HEK293T (cell line): ENCODE measurements at regions not wholly inside any gene's neighbourhood (a gene's known extent, or its start where the extent isn't known, plus 50 kb on each side); places are given as distances from the start of the nearest gene placed in this dataset.

Experiments used
- CTCF ChIA-PET: fragments of 350-600 bp; formaldehyde crosslinking; extraction: SDS; loops from one replicate; lab custom pipeline; 2021; ENCODE audit warnings: antibody characterized with exemption, inconsistent platforms; lab: Yijun Ruan, JAX
- POLR2A ChIA-PET: fragments of 350-600 bp; formaldehyde crosslinking; extraction: SDS; loops from one replicate; lab custom pipeline; 2020; ENCODE audit warnings: antibody characterized with exemption, inconsistent platforms; lab: Yijun Ruan, JAX
- DNase-seq: peaks from one replicate; pipeline ENCODE4 v3.0.0; 2012; ENCODE audit warnings: mixed read lengths; ENCODE audit errors: extremely low spot score
- ARNT ChIP-seq: fragments of 450-650 bp; IDR thresholded peaks from 2 replicates; pipeline ENCODE4 v1.6.1; 2017; ENCODE audit warnings: mild to moderate bottlenecking
- BHLHE40 ChIP-seq: fragments of 450-650 bp; IDR thresholded peaks from 2 replicates; pipeline ENCODE4 v1.6.1; 2016; ENCODE audit warnings: mild to moderate bottlenecking, moderate library complexity, borderline replicate concordance
- CTBP1 ChIP-seq: fragments of 450-650 bp; IDR thresholded peaks from 2 replicates; pipeline ENCODE4 v1.6.1; 2016; ENCODE audit warnings: borderline replicate concordance
- ELF4 ChIP-seq: fragments of 450-650 bp; IDR thresholded peaks from 2 replicates; pipeline ENCODE4 v1.6.1; 2017; ENCODE audit warnings: antibody characterized with exemption
- FOXA1 ChIP-seq: fragments of 450-650 bp; IDR thresholded peaks from 2 replicates; pipeline ENCODE4 v1.6.1; 2016; ENCODE audit warnings: mild to moderate bottlenecking
- FOXK2 ChIP-seq: fragments of 450-650 bp; IDR thresholded peaks from 2 replicates; pipeline ENCODE4 v1.6.1; 2016; ENCODE audit warnings: mild to moderate bottlenecking
- FOXM1 ChIP-seq: fragments of 450-650 bp; IDR thresholded peaks from 2 replicates; pipeline ENCODE4 v1.6.1; 2017; ENCODE audit warnings: mild to moderate bottlenecking, borderline replicate concordance
- HDGF ChIP-seq: fragments of 450-650 bp; IDR thresholded peaks from 2 replicates; pipeline ENCODE4 v1.6.1; 2017; ENCODE audit warnings: antibody characterized with exemption, borderline replicate concordance
- L3MBTL2 ChIP-seq: fragments of 450-650 bp; conservative IDR thresholded peaks from 2 replicates; pipeline ENCODE4 v1.6.1; 2016; ENCODE audit warnings: mild to moderate bottlenecking
- LEF1 ChIP-seq: fragments of 450-650 bp; IDR thresholded peaks from 2 replicates; pipeline ENCODE4 v1.6.1; 2017; ENCODE audit warnings: mild to moderate bottlenecking, borderline replicate concordance
- NFRKB ChIP-seq: fragments of 450-650 bp; IDR thresholded peaks from 2 replicates; pipeline ENCODE4 v1.6.1; 2016; ENCODE audit warnings: mild to moderate bottlenecking, moderate library complexity
- PKNOX1 ChIP-seq: fragments of 450-650 bp; IDR thresholded peaks from 2 replicates; pipeline ENCODE4 v1.6.1; 2016
- SP1 ChIP-seq: fragments of 450-650 bp; IDR thresholded peaks from 2 replicates; pipeline ENCODE4 v1.6.1; 2017
- SUZ12 ChIP-seq: fragments of 450-650 bp; IDR thresholded peaks from 2 replicates; pipeline ENCODE4 v1.6.1; 2016; ENCODE audit warnings: mild to moderate bottlenecking
- TARDBP ChIP-seq: fragments of 450-650 bp; IDR thresholded peaks from 2 replicates; pipeline ENCODE4 v1.6.1; 2016
- ZNF384 ChIP-seq: fragments of 450-650 bp; IDR thresholded peaks from 2 replicates; pipeline ENCODE4 v1.6.1; 2016

DNA sequence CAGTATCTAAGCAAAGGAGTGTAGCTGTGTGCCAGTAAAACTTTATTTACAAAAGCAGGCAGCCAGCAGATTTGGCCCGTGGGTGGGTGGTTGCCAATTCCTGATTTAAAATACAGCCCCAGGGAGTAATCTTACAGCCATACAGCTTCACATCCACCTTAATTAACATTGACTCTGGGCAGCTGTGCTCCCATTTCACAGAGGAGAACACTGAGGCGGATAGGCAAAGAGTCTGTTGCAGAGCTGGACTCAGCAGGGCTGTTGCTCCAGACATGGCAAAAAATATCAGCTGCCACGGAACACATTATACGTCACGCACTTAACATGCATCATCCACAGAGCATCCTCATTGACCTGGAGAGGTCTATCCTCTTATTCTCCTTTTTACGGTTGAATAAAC is 289.9 kb downstream of the DHX35 start:
- no peak for DNase-seq
- TF ChIP-seq FOXK2 = no peak
- no peak for TF ChIP-seq FOXA1
- TF ChIP-seq BHLHE40 = no peak
- TF ChIP-seq FOXM1 = no peak
- no peak for TF ChIP-seq NFRKB
- no peak for TF ChIP-seq HDGF
- CTCF ChIA-PET = no interaction called here
- POLR2A ChIA-PET = no interaction called here

GRCh38 chr20:39249798-39250197 is 287.7 kb downstream of the DHX35 start:
- ChIA-PET CTCF (no interaction called here), POLR2A (no interaction called here)
- no peak for DNase-seq
- TF ChIP-seq SUZ12 = no peak
- TF ChIP-seq FOXK2 = no peak
- no peak for TF ChIP-seq TARDBP
- TF ChIP-seq HDGF = no peak
- TF ChIP-seq LEF1 = no peak
- TF ChIP-seq ELF4 = no peak
- TF ChIP-seq SP1 = no peak

DNA sequence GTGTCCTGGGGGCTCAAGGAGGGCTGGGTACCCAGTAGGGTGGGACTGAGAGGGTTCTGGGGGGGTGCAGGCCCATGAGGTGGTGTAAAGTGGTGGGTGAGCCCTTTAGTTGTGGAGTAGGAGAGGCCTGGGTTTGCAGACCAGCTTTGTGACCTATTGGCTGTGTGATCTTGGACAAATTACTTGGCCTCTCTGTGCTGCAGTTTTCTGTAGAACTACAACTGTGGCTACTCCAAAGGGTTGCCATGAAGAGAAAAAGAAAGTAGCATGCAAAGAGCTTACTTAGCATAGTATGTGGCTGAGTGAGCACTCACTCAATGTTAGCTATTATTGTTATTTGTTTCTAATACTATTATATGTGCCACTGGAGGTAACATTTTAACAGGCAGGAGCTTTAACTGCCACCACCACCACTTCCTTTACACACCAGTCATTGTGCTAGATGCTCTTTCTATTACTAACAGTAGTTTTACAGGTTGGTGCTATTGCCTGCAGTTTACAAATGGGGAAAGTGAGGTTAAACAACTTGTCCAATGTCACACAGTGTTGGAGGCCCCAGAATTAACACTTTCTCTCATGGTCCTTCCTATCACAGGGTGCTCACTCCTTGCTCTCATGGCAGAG is 286.8 kb downstream of the DHX35 start:
- no peak for DNase-seq
- CTCF ChIA-PET = interaction anchor here (0.6 to 0.7 kb wide), 2 partner anchors 11 to 17 kb away, joined by 3 to 4 read pairs; no protein-coding TSS in a partner anchor
- POLR2A ChIA-PET = no interaction called here
- TF ChIP-seq ARNT = no peak

DNA sequence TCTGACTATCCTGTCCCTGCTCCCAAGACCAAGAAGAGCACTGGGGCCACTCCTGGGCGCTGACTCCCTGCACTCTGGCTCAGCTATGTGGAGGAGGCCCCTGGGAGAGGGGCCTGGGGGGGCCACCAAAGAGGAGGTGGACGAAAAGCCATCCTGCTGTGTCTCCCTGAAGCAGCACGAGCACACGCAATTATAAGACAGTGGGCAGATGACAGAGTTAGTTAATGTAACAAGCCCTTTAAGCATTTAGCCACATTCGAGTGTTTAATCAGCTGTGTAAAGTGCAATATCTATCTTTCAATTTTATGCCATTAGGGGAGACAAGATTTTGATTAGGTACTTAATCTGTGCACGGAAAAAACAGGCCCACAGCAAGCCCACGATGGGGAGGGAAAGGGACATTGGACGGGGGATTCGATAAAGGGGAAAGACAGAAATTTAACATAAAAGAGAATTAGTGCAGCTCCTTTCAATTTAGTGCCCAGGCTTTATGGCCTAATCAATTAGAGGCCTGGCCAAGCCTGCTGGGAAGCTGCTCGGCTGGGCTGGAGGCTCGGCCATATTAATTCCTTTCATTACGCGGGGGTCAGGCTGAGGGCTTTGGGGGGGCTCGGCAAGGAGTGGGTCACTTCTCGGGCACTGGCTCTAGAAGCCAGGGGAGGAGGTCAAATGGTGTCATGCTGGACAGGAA is 286.2 kb downstream of the DHX35 start:
- ChIA-PET POLR2A (no interaction called here), CTCF (interaction anchor here (0.7 kb wide), 1 partner anchor 18 kb away, joined by 4 read pairs; no protein-coding TSS in a partner anchor)
- TF ChIP-seq ZNF384 (no peak), PKNOX1 (no peak), CTBP1 (no peak), LEF1 (no peak), FOXK2 (no peak), FOXA1 (no peak), HDGF (no peak), SP1 (no peak), ARNT (no peak), FOXM1 (no peak), BHLHE40 (no peak)
- no peak for DNase-seq

DNA sequence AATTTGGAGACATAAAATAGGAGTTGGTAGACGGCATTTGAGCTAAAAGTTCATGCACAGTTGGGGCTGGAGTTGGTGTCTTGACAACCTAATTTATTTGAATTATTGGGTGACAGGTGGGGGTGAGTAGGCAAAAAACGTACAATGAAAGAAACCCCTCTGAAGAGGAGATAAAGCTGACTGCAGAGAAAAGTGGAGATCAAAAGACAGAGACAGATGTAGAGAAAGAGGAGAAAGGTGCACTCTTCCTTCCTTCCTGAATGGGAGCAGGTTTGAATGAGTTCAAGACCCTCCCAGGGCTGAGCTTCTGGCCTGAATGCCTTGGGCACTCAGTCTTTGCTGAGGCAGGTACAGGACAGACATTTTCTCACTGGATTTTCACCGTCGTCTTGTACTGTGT is 284.3 kb downstream of the DHX35 start:
- ChIA-PET POLR2A (interaction anchor here (1.0 kb wide), 1 partner anchor 10 kb away, joined by 3 read pairs; no protein-coding TSS in a partner anchor), CTCF (no interaction called here)
- TF ChIP-seq FOXK2 = no peak
- no peak for TF ChIP-seq PKNOX1
- TF ChIP-seq BHLHE40 = no peak
- TF ChIP-seq LEF1 = no peak
- TF ChIP-seq SUZ12 = no peak
- TF ChIP-seq ELF4 = no peak
- TF ChIP-seq ARNT = no peak
- no peak for TF ChIP-seq NFRKB
- no peak for TF ChIP-seq FOXM1
- no peak for TF ChIP-seq ZNF384
- TF ChIP-seq SP1 = no peak
- TF ChIP-seq FOXA1 = no peak
- no peak for DNase-seq

DNA sequence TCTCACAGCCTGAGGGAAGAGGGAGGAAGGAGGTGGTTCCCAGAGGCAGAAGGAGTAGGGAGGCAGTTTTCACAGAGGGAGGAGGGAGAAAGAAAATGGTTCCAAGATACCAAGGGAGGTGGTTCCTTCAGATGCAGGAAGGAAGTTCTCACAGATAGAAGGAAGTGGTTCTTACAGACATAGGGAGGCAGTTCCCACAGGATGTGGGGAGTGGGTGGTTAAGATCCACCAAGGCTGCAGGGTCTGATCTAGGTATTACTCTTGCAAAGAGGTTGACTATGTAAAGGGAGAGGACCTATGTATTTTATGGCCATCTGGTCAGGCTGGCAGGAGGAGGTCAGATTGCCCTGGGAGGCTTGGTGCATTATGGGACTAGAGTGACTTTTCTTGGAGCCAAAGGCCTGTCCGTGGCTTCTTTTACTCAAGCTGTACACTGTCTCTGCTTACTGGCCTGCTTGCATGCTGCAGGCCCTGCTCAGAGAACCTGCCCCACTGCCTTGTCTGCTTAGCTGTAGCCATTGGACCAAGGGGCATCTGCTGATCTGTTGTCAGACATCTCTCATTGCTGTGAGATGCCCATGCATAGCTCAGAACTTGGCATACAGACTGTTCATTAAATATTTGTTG is 283.7 kb downstream of the DHX35 start:
- ChIA-PET CTCF (no interaction called here), POLR2A (no interaction called here)
- TF ChIP-seq BHLHE40 (no peak), FOXA1 (no peak), NFRKB (no peak), ZNF384 (no peak), FOXM1 (no peak), PKNOX1 (no peak), L3MBTL2 (no peak), HDGF (no peak), ARNT (no peak), SUZ12 (no peak), CTBP1 (no peak), TARDBP (no peak)
- no peak for DNase-seq
